GM12878 (cell line): ENCODE measurements at regions not wholly inside any gene's neighbourhood (a gene's known extent, or its start where the extent isn't known, plus 50 kb on each side); places are given as distances from the start of the nearest gene placed in this dataset.

Experiments
- ASH2L ChIP-seq: fragments of 300-600, 200-600 bp; sonication (generic); IDR thresholded peaks from 2 replicates; pipeline ENCODE4 v1.6.1; 2017; ENCODE audit warnings: low read depth, mild to moderate bottlenecking, borderline replicate concordance
- EP300 ChIP-seq, 2 experiments: fragments of 150-350 bp in 1 of 2; IDR thresholded peaks; 2 replicates each; pipeline ENCODE4 v1.6.1; 2011 to 2012; ENCODE audit warnings: low read depth in 2 of 2, low read length in 2 of 2, borderline replicate concordance in 1 of 2, improper control_type of control experiment in 1 of 2, inconsistent platforms in 1 of 2; ENCODE audit not compliant: control insufficient read depth in 1 of 2
- FOXK2 ChIP-seq: fragments of 450-650 bp; IDR thresholded peaks from 2 replicates; pipeline ENCODE4 v1.6.1; 2017; ENCODE audit warnings: mild to moderate bottlenecking, moderate library complexity
- IRF3 ChIP-seq: fragments of 450-650 bp; IDR thresholded peaks from 2 replicates; pipeline ENCODE4 v1.6.1; 2014; ENCODE audit warnings: mild to moderate bottlenecking
- MEF2A ChIP-seq: IDR thresholded peaks from 2 replicates; pipeline ENCODE4 v1.6.1; 2011; ENCODE audit warnings: low read depth, mild to moderate bottlenecking, low read length, moderate library complexity; ENCODE audit not compliant: insufficient read depth
- POLR2A ChIP-seq: IDR thresholded peaks from 2 replicates; pipeline ENCODE4 v1.6.1; 2011; ENCODE audit warnings: low read depth, mild to moderate bottlenecking, low read length
- SIX5 ChIP-seq: IDR thresholded peaks from 2 replicates; pipeline ENCODE4 v1.6.1; 2011; ENCODE audit warnings: mild to moderate bottlenecking, low read depth, low read length, moderate library complexity; ENCODE audit not compliant: severe bottlenecking
- ZNF274 ChIP-seq: IDR thresholded peaks from one replicate; pipeline ENCODE4 v1.8.0; 2011; ENCODE audit not compliant: insufficient read length, insufficient read depth
- TF ChIP-seq, protein P1 (sequence below), 3 experiments: IDR thresholded peaks in 2 of 3; conservative IDR thresholded peaks in 1 of 3; 2 replicates each; pipeline ENCODE4 v1.5.1; 2011; ENCODE audit warnings: low read depth in 3 of 3, low read length in 3 of 3, mild to moderate bottlenecking in 3 of 3, control low read depth in 2 of 3, moderate library complexity in 2 of 3, inconsistent platforms in 1 of 3, mixed read lengths in 1 of 3; ENCODE audit not compliant: control insufficient read depth in 2 of 3, insufficient read depth in 1 of 3; ENCODE audit errors: extremely low read depth in 1 of 3

DNA sequence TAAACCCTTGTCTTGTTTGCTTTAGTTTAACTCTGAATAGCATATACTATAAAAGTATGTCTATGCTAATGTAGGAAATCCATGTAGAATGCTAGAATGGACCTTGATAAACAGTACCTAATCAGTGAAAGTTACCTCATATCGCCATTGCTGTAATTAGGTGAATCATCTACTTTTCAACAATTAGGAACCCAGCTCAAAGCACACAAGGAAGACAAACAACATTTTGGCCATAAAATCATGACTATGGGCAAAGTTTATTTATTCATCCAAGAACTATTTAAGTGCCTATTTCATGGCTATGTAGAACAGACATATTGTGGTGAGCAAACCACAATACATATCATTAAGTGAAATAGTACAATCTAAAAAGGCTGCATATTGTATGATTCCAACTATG lies 1043.2 kb downstream of the BRINP3 start:
- TF ChIP-seq, protein P1, sequence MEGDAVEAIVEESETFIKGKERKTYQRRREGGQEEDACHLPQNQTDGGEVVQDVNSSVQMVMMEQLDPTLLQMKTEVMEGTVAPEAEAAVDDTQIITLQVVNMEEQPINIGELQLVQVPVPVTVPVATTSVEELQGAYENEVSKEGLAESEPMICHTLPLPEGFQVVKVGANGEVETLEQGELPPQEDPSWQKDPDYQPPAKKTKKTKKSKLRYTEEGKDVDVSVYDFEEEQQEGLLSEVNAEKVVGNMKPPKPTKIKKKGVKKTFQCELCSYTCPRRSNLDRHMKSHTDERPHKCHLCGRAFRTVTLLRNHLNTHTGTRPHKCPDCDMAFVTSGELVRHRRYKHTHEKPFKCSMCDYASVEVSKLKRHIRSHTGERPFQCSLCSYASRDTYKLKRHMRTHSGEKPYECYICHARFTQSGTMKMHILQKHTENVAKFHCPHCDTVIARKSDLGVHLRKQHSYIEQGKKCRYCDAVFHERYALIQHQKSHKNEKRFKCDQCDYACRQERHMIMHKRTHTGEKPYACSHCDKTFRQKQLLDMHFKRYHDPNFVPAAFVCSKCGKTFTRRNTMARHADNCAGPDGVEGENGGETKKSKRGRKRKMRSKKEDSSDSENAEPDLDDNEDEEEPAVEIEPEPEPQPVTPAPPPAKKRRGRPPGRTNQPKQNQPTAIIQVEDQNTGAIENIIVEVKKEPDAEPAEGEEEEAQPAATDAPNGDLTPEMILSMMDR (IDR thresholded peaks at IDR 0.05 in 2 of 3, conservative IDR thresholded peaks at IDR 0.05 in 1 of 3; ENCODE audit: control insufficient read depth in 2 of 3, extremely low read depth in 1 of 3, insufficient read depth in 1 of 3, low read depth in 3 of 3, low read length in 3 of 3) = no peak
- TF ChIP-seq POLR2A = no peak
- no peak for TF ChIP-seq ASH2L
- TF ChIP-seq SIX5 = no peak
- TF ChIP-seq ZNF274 = no peak
- no peak for TF ChIP-seq EP300 (IDR thresholded peaks at IDR 0.05; ENCODE audit: borderline replicate concordance in 1 of 2, control insufficient read depth in 1 of 2, low read depth in 2 of 2, low read length in 2 of 2)
- TF ChIP-seq IRF3 = no peak
- TF ChIP-seq MEF2A = no peak
- TF ChIP-seq FOXK2 = no peak
